ENCODE measurements at regions not wholly inside any gene's neighbourhood (a gene's known extent, or its start where the extent isn't known, plus 50 kb on each side); places are given as distances from the start of the nearest gene placed in this dataset.

DNA sequence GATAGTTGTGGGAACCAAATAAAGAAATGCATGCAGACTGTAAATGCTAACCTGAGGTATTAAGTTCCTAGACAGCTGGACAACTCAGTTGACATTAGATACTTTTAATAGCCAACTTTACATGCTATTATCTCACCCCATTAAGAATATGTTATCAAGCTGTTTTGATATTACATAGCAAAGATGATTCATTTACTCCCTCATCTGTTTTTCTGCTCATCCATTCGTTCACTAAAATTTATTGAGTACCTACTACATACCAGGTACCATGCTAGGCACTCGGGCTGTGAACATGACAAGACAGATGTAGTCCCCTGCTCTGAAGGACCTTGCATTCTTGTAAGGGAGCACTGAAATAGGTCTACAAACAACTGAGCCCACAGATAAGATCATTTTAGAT is 192.4 kb downstream of the DACT1 start:
- TF ChIP-seq, protein P1, sequence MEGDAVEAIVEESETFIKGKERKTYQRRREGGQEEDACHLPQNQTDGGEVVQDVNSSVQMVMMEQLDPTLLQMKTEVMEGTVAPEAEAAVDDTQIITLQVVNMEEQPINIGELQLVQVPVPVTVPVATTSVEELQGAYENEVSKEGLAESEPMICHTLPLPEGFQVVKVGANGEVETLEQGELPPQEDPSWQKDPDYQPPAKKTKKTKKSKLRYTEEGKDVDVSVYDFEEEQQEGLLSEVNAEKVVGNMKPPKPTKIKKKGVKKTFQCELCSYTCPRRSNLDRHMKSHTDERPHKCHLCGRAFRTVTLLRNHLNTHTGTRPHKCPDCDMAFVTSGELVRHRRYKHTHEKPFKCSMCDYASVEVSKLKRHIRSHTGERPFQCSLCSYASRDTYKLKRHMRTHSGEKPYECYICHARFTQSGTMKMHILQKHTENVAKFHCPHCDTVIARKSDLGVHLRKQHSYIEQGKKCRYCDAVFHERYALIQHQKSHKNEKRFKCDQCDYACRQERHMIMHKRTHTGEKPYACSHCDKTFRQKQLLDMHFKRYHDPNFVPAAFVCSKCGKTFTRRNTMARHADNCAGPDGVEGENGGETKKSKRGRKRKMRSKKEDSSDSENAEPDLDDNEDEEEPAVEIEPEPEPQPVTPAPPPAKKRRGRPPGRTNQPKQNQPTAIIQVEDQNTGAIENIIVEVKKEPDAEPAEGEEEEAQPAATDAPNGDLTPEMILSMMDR (IDR thresholded peaks at IDR 0.05 in 8 of 11, conservative IDR thresholded peaks at IDR 0.05 in 3 of 11) = no peak
- no peak for TF ChIP-seq POLR2AphosphoS5 (IDR thresholded peaks at IDR 0.05)
